ENCODE measurements at regions not wholly inside any gene's neighbourhood (a gene's known extent, or its start where the extent isn't known, plus 50 kb on each side); places are given as distances from the start of the nearest gene placed in this dataset.

DNA sequence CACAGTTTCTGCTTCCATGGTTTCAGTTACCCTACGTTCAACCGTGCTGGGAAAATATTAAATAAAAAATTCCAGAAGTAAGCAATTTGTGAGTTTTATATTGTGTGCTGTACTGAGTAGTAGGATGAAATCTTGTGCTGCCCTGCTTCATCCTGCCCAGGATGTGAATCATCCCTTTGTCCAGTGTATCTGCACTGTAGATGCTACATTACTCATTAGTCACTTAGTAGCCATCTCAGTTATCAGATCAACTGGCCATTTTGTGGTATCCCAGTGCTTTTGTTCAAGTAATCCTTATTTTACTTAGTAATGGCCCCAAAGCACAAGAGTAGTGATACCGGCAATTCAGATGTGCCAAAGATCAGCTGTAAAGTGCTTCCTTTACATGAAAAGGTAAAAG, 97.9 kb downstream of the COX18 start:
- TF ChIP-seq, protein P1, sequence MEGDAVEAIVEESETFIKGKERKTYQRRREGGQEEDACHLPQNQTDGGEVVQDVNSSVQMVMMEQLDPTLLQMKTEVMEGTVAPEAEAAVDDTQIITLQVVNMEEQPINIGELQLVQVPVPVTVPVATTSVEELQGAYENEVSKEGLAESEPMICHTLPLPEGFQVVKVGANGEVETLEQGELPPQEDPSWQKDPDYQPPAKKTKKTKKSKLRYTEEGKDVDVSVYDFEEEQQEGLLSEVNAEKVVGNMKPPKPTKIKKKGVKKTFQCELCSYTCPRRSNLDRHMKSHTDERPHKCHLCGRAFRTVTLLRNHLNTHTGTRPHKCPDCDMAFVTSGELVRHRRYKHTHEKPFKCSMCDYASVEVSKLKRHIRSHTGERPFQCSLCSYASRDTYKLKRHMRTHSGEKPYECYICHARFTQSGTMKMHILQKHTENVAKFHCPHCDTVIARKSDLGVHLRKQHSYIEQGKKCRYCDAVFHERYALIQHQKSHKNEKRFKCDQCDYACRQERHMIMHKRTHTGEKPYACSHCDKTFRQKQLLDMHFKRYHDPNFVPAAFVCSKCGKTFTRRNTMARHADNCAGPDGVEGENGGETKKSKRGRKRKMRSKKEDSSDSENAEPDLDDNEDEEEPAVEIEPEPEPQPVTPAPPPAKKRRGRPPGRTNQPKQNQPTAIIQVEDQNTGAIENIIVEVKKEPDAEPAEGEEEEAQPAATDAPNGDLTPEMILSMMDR (IDR thresholded peaks at IDR 0.05), result no peak
- TF ChIP-seq TEAD4 (CRISPR knock-in tag; IDR thresholded peaks at IDR 0.05) (no peak), ZBTB21 (CRISPR knock-in tag; IDR thresholded peaks at IDR 0.05; ENCODE audit: borderline replicate concordance) (no peak), E2F5 (CRISPR knock-in tag; IDR thresholded peaks at IDR 0.05) (no peak), ZNF121 (CRISPR knock-in tag; IDR thresholded peaks at IDR 0.05) (no peak), USF1 (CRISPR knock-in tag; IDR thresholded peaks at IDR 0.05) (no peak), TCF7 (CRISPR knock-in tag; IDR thresholded peaks at IDR 0.05; ENCODE audit: low read depth) (no peak), E2F4 (CRISPR knock-in tag; IDR thresholded peaks at IDR 0.05; ENCODE audit: borderline replicate concordance, low read depth) (no peak), IRF1 (CRISPR knock-in tag; IDR thresholded peaks at IDR 0.05) (no peak), FOXJ3 (CRISPR knock-in tag; IDR thresholded peaks at IDR 0.05; ENCODE audit: borderline replicate concordance) (no peak), ZNF512 (CRISPR knock-in tag; IDR thresholded peaks at IDR 0.05; ENCODE audit: borderline replicate concordance) (no peak), ATF6 (CRISPR knock-in tag; IDR thresholded peaks at IDR 0.05) (no peak)
- TF ChIP-seq, protein P2, sequence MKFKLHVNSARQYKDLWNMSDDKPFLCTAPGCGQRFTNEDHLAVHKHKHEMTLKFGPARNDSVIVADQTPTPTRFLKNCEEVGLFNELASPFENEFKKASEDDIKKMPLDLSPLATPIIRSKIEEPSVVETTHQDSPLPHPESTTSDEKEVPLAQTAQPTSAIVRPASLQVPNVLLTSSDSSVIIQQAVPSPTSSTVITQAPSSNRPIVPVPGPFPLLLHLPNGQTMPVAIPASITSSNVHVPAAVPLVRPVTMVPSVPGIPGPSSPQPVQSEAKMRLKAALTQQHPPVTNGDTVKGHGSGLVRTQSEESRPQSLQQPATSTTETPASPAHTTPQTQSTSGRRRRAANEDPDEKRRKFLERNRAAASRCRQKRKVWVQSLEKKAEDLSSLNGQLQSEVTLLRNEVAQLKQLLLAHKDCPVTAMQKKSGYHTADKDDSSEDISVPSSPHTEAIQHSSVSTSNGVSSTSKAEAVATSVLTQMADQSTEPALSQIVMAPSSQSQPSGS (CRISPR knock-in tag; IDR thresholded peaks at IDR 0.05; ENCODE audit: borderline replicate concordance, low read depth), result no peak
- TF ChIP-seq, protein P3, sequence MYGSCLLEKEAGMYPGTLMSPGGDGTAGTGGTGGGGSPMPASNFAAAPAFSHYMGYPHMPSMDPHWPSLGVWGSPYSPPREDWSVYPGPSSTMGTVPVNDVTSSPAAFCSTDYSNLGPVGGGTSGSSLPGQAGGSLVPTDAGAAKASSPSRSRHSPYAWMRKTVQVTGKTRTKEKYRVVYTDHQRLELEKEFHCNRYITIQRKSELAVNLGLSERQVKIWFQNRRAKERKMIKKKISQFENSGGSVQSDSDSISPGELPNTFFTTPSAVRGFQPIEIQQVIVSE (CRISPR knock-in tag; IDR thresholded peaks at IDR 0.05; ENCODE audit: borderline replicate concordance), result no peak

All from WTC11 (cell line).